ENCODE measurements at regions not wholly inside any gene's neighbourhood (a gene's known extent, or its start where the extent isn't known, plus 50 kb on each side); places are given as distances from the start of the nearest gene placed in this dataset.

DNA sequence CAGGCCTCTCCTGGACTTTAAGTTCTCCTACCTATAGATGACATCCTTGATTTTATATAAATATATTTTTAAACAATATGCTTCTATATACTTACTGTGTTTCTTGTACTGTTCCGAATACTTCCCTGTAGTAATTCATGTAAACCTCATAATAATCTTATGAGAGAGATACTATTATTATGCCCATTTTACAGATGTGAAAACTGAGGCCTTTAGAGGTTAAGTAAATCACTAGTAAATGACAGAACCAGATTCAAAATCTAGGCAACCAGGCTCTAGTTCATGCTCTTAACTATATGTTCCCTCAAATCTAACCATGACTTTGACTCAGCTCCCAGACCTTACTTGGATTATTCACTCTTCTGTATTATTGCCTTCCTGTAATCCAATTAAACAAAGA, 243.0 kb upstream of the NR4A3 start:
- DNase-seq (ENCODE audit: extremely low read depth in 1 of 4, low spot score in 3 of 4) (no peak), ATAC-seq (no peak), FAIRE-seq (no peak)
- no peak overlapping the region for H3K4me2 ChIP-seq (ENCODE audit: insufficient read depth, low read length)
- H3K27ac ChIP-seq (ENCODE audit: extremely low read depth, low read depth, low read length) = no peak overlapping the region
- WGBS (ENCODE audit: insufficient coverage, low coverage, missing lambda C conversion rate) = 5% methylated on average over 1 of the region's 1 CpG
- in situ Hi-C loops (cut with MboI) (no loop called here), intact Hi-C loops (cut with micrococcal nuclease) (loop anchor here (10.0 kb wide), 2 partner anchors 96 to 314 kb away; no protein-coding TSS in a partner anchor)
- POLR2A ChIA-PET = no interaction called here
- H3K79me2 ChIP-seq (ENCODE audit: control insufficient read depth, insufficient read depth, low read length) = no peaks in the 10 kb centered on the region
- H3K36me3 ChIP-seq (ENCODE audit: control insufficient read depth, insufficient read depth, low read length) = no peaks in the 10 kb centered on the region
- H3K27me3 ChIP-seq (ENCODE audit: control insufficient read depth in 2 of 2, insufficient read depth in 2 of 2, low read length in 2 of 2) = no peaks in the 10 kb centered on the region
- H4K20me1 ChIP-seq (replicated peaks; ENCODE audit: control insufficient read depth, insufficient read depth, low read length) = no peaks in the 10 kb centered on the region
- no peak overlapping the region for H2AFZ ChIP-seq (ENCODE audit: low read depth, low read length)
- peak; percentile 93 for TF ChIP-seq RBM25 (IDR thresholded peaks at IDR 0.05; ENCODE audit: low read depth, low read length, severe bottlenecking)
- TF ChIP-seq ADNP (tag; IDR thresholded peaks at IDR 0.05) = peak; percentile 65; the same call in 1 of the 2 replicates
- TF ChIP-seq ZNF133 (CRISPR knock-in tag; IDR thresholded peaks at IDR 0.05) = no peak
- no peaks in the 10 kb centered on the region for H3K9me1 ChIP-seq (ENCODE audit: control insufficient read depth, insufficient read depth, low read length)
- no peaks in the 10 kb centered on the region for H3K4me1 ChIP-seq (replicated peaks in 1 of 2; ENCODE audit: control insufficient read depth in 2 of 2, insufficient read depth in 2 of 2, low read length in 2 of 2)
- no peak overlapping the region for H3K4me3 ChIP-seq
- H3K9ac ChIP-seq (ENCODE audit: insufficient read depth in 1 of 2, low read depth in 2 of 2, low read length in 2 of 2) = no peak overlapping the region
- no TSS peak for BruUV-seq (replicated peaks)
- CTCF ChIA-PET (ENCODE audit: low intra/inter-chr PET ratio) = no interaction called here
- no peaks in the 10 kb centered on the region for H3K9me3 ChIP-seq (replicated peaks; ENCODE audit: control insufficient read depth, insufficient read depth, low read depth, low read length)

GRCh38 chr9:99579964-99580363, 241.7 kb upstream of the NR4A3 start:
- Histone ChIP-seq H3K9me1 (ENCODE audit: control insufficient read depth, insufficient read depth, low read length) (no peaks in the 10 kb centered on the region), H3K4me2 (ENCODE audit: insufficient read depth, low read length) (no peak overlapping the region), H3K27ac (ENCODE audit: extremely low read depth, low read depth, low read length) (no peak overlapping the region), H4K20me1 (replicated peaks; ENCODE audit: control insufficient read depth, insufficient read depth, low read length) (no peaks in the 10 kb centered on the region), H2AFZ (ENCODE audit: low read depth, low read length) (no peak overlapping the region), H3K79me2 (ENCODE audit: control insufficient read depth, insufficient read depth, low read length) (no peaks in the 10 kb centered on the region), H3K36me3 (ENCODE audit: control insufficient read depth, insufficient read depth, low read length) (no peaks in the 10 kb centered on the region), H3K9ac (ENCODE audit: insufficient read depth in 1 of 2, low read depth in 2 of 2, low read length in 2 of 2) (no peak overlapping the region), H3K4me3 (no peak overlapping the region), H3K4me1 (replicated peaks in 1 of 2; ENCODE audit: control insufficient read depth in 2 of 2, insufficient read depth in 2 of 2, low read length in 2 of 2) (no peaks in the 10 kb centered on the region), H3K9me3 (replicated peaks; ENCODE audit: control insufficient read depth, insufficient read depth, low read depth, low read length) (no peaks in the 10 kb centered on the region), H3K27me3 (ENCODE audit: control insufficient read depth in 2 of 2, insufficient read depth in 2 of 2, low read length in 2 of 2) (no peaks in the 10 kb centered on the region)
- CTCF ChIA-PET (ENCODE audit: low intra/inter-chr PET ratio) = no interaction called here
- in situ Hi-C loops (cut with MboI) (no loop called here), intact Hi-C loops (cut with micrococcal nuclease) (loop anchor here (10.0 kb wide), 3 partner anchors 95 to 395 kb away; no protein-coding TSS in a partner anchor)
- 0% methylated on average over 4 of the region's 4 CpGs for WGBS (ENCODE audit: insufficient coverage, low coverage, missing lambda C conversion rate)
- POLR2A ChIA-PET = no interaction called here
- DNase-seq (ENCODE audit: extremely low read depth in 1 of 4, low spot score in 3 of 4) = no peak
- no peak for ATAC-seq
- no peak for FAIRE-seq
- TF ChIP-seq CEBPB (tag; IDR thresholded peaks at IDR 0.05) = peak; percentile 52
- no peak for TF ChIP-seq E2F4 (CRISPR knock-in tag; IDR thresholded peaks at IDR 0.05; ENCODE audit: low read depth)
- no TSS peak for BruUV-seq (replicated peaks)
